ENCODE measurements at regions not wholly inside any gene's neighbourhood (a gene's known extent, or its start where the extent isn't known, plus 50 kb on each side); places are given as distances from the start of the nearest gene placed in this dataset.
A peak's percentile ranks its signal among the peaks of the same experiment; 100 is the strongest.

GRCh38 chr16:86018941-86019340, 120.0 kb downstream of the IRF8 start:
- no peak for DNase-seq

- DNase-seq, result no peak
Measured at GRCh38 chr16:86019446-86020047, 120.6 kb downstream of the IRF8 start.

GRCh38 chr16:86020971-86021370, 122.0 kb downstream of the IRF8 start:
- DNase-seq, result no peak

- no peak for DNase-seq
Measured at GRCh38 chr16:86022381-86022960, 123.5 kb downstream of the IRF8 start.

- no peak for DNase-seq
Measured at GRCh38 chr16:86024210-86024609, 125.2 kb downstream of the IRF8 start.

GRCh38 chr16:86025706-86026105, 126.7 kb downstream of the IRF8 start:
- no peak for DNase-seq

DNA sequence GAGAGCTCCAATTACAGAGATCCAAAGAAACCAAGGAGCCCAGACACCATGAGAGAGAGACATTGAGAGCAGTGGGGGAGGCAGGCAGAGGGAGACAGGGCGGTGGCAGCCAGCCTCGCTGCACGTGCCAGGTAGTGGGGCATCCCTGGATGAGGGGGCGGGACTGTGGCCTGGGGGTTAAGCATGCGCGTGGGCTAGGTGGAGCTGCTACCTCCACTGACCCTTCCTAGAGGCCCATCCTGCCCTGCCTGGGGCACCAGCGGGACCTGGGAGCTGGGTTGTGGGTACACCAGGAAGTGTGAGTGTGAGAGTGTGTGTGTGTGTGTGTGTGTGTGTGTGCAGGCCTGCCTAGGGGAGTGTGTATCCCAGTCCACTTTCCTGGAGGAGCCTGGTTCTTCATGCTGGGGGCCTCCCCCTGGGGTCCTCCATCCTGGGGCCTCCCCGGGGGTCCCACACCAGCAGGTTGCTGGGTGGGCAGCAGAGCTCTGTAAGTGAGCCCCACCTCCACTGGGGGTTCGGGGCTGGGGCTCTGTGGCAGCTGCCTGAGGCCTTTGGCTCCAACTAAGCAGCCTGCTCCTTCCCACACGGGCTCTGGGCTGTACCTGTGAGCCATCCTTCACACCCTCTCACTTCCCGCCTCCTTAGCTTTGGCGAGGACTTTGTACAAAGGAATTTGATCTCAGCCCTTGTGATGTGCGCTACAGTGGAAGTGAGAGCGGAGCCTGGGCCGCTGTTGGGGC, 127.4 kb downstream of the IRF8 start:
- no peak for DNase-seq

GRCh38 chr16:86026916-86027315, 128.0 kb downstream of the IRF8 start:
- DNase-seq, result no peak

DNA sequence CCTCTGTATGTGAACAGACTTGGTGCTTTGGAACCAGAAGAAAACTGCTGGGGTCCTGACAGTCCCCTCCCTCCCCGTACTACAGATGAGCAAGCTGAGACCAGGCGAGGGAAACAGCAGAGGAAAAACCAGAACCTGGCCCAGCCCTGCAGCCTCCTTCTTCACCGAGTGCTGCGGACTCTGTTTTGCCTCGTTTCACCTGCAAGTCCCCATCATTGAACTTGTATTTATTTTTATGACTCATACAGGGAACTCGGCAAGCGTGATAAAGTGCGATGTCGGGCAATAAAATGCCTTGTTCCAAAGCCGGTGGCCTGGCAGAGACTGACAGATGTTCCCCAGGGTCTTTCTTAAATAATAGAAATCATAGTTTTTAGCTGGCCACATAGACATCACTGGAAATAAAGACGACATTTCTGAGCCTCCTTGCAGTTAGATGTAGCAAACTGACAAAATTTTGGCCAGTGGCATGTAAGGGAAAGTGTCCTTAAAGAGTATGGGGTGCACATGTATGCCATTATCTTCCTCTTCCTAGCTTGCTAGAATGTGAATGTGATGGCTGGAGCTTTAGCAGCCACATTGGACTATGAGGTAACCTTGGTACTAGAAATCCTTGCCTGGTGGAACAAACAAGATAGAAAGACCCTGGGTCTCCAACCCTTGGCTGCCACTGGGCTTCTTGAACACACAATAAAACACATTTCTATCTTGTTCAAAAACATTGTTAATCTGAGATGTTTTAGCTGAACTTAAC, 128.6 kb downstream of the IRF8 start:
- DNase-seq, result no peak

- DNase-seq, result peak; percentile 65
Measured at GRCh38 chr16:86029131-86029741, 130.3 kb downstream of the IRF8 start.

- no peak for DNase-seq
Measured at GRCh38 chr16:86030116-86030515, 131.2 kb downstream of the IRF8 start.

DNA sequence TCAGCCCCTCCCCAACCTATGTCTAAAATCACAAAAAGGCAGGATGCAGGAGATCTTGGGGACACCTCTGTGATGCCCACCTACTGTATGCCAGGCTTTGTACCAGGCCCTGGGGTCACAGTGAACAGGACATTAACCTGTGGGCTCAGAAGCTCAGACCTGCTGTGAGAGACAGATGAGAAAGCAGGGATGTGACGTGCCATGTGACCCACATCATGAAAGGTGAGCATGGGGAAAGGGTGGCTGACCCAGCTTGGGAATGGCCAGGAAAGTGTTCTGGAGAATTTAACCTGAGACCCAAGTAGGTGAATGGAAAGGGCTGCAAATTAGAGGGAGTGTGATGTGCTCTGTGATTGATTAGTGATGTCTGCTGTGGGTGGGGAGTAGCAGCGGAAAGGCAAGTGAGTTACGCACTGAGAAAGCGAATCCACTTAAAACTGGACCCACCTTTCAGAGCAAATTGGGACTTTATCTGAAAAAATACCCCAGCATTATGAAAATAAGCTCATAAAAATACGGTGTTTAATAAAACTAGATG, 132.2 kb downstream of the IRF8 start:
- no peak for DNase-seq

DNA sequence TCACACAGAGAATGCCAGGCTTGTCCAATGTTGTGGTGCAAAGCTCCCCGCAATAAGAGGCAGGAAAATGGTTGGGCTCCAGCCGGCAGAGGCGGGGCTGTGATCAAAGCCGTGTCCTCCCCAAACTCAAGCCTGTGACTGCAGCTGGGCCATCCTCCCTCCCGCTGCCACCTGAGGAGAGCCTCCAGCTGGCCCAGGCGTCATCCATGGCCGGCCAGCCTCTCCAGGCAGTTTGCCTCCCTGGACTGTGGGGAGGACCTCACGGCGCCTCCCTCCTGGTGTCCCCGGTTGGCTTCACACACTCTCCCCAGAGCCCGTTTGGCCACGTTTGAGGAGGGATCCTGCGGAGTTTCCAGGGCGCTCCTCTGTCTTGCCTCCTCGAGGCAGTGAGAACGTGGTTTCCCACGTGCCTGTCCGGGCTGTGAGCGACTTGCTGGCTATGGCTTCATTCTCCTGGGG, 134.1 kb downstream of the IRF8 start:
- DNase-seq, result peak; percentile 81

DNA sequence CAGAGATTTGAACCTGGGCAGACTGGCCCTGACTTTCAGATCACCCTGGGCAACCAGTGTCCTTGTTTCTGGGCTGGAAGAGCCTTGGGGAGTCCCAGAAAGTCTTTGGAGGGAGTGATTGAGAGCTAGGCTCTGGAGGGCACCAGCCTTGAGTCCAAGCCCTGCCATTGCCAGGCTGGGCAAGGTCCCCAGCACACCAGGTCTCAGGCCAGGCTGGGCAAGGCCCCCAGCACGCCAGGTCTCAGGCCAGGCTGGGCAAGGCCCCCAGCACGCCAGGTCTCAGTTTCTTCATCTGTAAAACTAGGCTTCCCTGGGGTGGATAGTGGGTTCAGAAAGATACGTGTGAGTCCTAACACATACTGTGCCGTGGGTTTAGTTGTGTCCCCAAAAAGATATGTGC, 135.0 kb downstream of the IRF8 start:
- no peak for DNase-seq

DNA sequence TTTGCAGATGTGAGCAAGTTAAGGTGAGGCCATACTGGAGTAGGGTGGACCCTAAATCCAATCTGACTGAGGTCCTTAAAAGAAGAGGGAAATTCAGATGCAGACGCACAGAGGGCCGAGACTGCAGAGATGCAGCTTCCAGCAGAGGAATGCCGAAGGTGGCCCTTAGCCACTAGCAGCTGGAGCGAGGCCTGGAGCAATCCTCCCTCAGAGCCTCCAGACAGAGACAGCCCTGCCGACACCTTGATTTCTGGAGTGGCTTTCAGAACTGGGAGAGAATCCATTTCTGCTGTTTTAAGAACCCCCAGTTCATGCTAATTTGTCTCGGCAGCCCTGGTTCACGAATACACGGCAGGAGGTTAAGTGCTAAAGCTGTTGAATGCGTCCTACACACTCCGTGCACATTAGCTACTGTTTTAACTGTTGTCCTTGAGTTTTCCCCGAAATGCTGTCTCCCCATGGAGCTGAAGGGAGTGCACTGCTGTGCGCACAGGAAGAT, 135.5 kb downstream of the IRF8 start:
- no peak for DNase-seq

DNA sequence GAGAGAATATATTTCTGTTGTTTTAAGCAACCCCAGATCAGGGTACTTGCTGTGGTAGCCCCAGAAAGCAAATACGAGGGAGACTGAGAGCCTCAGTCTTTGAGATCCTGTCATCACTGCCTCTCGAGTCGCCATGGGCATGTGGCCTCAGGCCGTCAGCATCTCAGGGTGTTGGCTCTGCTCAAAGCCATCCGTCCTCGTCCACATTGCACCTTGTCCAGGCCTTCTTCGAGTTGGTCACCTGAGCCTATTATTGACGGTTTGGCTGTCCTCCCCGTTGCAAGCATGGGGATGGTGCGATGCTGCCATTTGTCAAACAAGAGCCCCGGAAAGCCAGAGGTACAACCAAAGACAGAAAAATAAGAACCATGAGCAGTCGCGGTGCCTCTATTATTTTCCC, 136.9 kb downstream of the IRF8 start:
- no peak for DNase-seq

DNA sequence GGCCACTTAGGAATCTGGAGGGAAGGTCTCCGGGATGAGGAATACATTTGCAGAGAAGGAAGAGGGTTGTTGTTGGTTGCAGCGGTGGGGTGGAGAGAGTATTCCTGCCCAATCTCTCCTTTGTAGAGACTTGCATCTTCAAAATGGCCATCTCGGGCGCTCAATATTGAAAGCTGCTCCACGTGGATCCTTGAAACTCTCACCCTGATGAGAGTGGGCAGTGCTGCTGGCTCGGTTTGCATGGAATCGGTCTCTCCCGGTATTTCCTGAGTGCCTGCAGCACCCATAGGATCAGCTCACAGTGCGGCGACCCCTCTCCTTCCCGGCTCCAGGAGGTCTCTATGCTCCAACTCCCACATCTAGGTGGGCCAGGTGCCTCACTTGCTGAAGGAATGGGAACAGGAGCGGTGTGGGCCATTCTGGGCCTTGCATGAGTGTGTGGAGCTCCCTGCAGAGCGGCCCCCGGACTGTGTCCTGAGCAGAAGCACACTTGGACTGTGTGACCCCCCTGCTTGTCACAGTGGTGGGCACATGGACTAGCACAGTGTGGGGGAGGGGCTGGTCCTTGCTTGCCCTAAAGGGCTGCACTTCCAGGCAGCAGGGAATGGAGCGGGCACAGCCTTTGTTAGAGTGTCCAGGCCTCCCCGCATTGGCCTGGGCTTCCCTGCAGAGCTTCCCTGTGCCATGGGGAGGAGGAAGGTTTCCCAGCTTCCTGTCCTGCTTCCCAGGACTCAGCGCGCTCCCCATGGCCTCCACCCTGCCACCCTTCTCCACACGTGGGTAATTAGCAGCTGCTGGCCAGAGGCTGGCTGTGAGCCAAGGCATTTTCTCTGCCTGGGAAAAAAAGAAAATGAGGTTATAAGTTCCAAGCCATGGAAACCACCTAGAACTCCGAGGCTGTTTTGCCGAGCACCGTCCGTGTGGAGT, 139.3 kb downstream of the IRF8 start:
- peak; percentile 59 for DNase-seq

GRCh38 chr16:86038926-86039310, 140.0 kb downstream of the IRF8 start:
- no peak for DNase-seq

DNA sequence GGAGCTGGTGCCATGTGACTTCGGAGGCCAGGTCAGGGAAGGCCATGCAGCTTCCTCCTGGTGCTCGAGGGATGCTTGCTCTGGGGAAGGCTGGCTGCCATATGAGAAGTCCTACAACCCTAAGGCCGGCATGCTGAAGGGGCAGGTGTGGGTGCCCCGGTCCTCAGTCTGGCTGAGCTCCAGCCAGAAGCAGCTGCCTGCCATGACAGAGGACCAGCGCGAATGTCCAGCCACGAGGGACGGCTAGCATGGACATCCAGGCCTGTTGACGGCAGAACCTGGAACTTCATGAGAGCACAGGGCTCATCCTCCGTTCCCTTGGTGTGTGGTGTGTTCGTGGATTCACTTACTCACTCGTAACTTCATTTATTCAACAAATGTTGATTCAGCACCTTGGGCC, 140.6 kb downstream of the IRF8 start:
- no peak for DNase-seq

- no peak for DNase-seq
Measured at GRCh38 chr16:86040496-86040895, 141.5 kb downstream of the IRF8 start.

- DNase-seq, result no peak
Measured at GRCh38 chr16:86041215-86041614, 142.3 kb downstream of the IRF8 start.

DNA sequence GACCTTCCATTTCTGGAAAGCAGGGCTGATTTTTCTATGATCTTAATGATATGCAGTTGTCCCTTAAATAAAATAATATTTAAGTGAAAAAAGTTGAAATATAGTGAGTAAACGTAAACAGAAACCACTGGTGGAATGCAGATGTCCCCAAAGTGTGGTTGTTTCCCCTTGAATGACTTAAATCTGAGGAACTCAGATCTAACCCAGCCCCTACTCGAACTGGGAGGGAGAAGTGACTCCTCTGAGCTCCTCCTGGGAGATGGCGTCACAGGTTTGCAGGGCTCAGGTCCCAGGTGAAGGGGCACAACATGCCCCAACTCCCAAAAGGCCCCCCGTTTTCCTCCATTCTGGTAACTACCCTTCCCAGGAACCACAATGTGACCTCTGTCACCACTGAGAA, 142.8 kb downstream of the IRF8 start:
- DNase-seq, result no peak
